Esophagus squamous epithelium (tissue), 4 donors: ENCODE measurements at regions not wholly inside any gene's neighbourhood (a gene's known extent, or its start where the extent isn't known, plus 50 kb on each side); places are given as distances from the start of the nearest gene placed in this dataset.

Source experiments
- CTCF ChIP-seq, 6 experiments: fragments of 450-650 bp in 4 of 6; fragments of 200-600 bp in 2 of 6; sonication (generic) in 2 of 6; IDR thresholded peaks; one replicate each; pipeline ENCODE4 v1.5.1; 2016 to 2019; ENCODE audit warnings: antibody characterized with exemption in 6 of 6, mild to moderate bottlenecking in 4 of 6, moderate library complexity in 4 of 6
- POLR2A ChIP-seq, 4 donors: fragments of 450-650 bp; IDR thresholded peaks; one replicate each; pipeline ENCODE4 v1.6.1; 2017; ENCODE audit warnings: antibody characterized with exemption in 4 of 4, mild to moderate bottlenecking in 4 of 4, moderate library complexity in 3 of 4

- TF ChIP-seq CTCF (IDR thresholded peaks at IDR 0.05) (no peak), POLR2A (IDR thresholded peaks at IDR 0.05) (no peak)
Observed at GRCh38 chr6:98516206-98516605, 318.2 kb upstream of the POU3F2 start.
